HG03521 (cell line): ENCODE measurements at regions not wholly inside any gene's neighbourhood (a gene's known extent, or its start where the extent isn't known, plus 50 kb on each side); places are given as distances from the start of the nearest gene placed in this dataset.
"Not testable (repeated sequence)": the region's sequence is repeated elsewhere in the genome, so short reads cannot be mapped to it uniquely, and the experiment has no call there.

Experiments used
- ATAC-seq: cut with Tn5 transposase; IDR thresholded peaks from one replicate; pipeline ENCODE4 v1.9.1; 2021; ENCODE audit warnings: mild to moderate bottlenecking, moderate library complexity; ENCODE audit not compliant: unreplicated experiment

GRCh38 chr5:125481506-125482465 is 735.3 kb upstream of the ZNF608 start:
- ATAC-seq, result no peak

GRCh38 chr5:125483609-125484008 is 737.2 kb upstream of the ZNF608 start:
- ATAC-seq, result no peak

- no peak for ATAC-seq
Observed at GRCh38 chr5:125484272-125484741, 737.9 kb upstream of the ZNF608 start.

- peak; percentile 57 for ATAC-seq
Observed at GRCh38 chr5:125484742-125485641, 738.6 kb upstream of the ZNF608 start.

GRCh38 chr5:125485771-125486170 is 739.3 kb upstream of the ZNF608 start:
- no peak for ATAC-seq

GRCh38 chr5:125486634-125487033 is 740.2 kb upstream of the ZNF608 start:
- no peak for ATAC-seq

GRCh38 chr5:125487231-125487630 is 740.8 kb upstream of the ZNF608 start:
- no peak for ATAC-seq

- not testable (repeated sequence) for ATAC-seq
Observed at GRCh38 chr5:125487652-125488051, 741.2 kb upstream of the ZNF608 start.

GRCh38 chr5:125489146-125489545 is 742.7 kb upstream of the ZNF608 start:
- ATAC-seq, result no peak

- no peak for ATAC-seq
Observed at GRCh38 chr5:125491986-125492492, 745.6 kb upstream of the ZNF608 start.

- no peak for ATAC-seq
Observed at GRCh38 chr5:125492977-125493376, 746.5 kb upstream of the ZNF608 start.

- ATAC-seq, result no peak
Observed at GRCh38 chr5:125496393-125496792, 750.0 kb upstream of the ZNF608 start.

GRCh38 chr5:125497651-125498050 is 751.2 kb upstream of the ZNF608 start:
- ATAC-seq, result no peak

GRCh38 chr5:125499636-125500332 is 753.3 kb upstream of the ZNF608 start:
- no peak for ATAC-seq

GRCh38 chr5:125501396-125501795 is 755.0 kb upstream of the ZNF608 start:
- no peak for ATAC-seq

- ATAC-seq, result no peak
Observed at GRCh38 chr5:125503946-125504345, 757.5 kb upstream of the ZNF608 start.

GRCh38 chr5:125505115-125505514 is 758.7 kb upstream of the ZNF608 start:
- no peak for ATAC-seq

- no peak for ATAC-seq
Observed at GRCh38 chr5:125506124-125506523, 759.7 kb upstream of the ZNF608 start.

- ATAC-seq, result no peak
Observed at GRCh38 chr5:125508225-125508624, 761.8 kb upstream of the ZNF608 start.

- no peak for ATAC-seq
Observed at GRCh38 chr5:125510651-125511050, 764.2 kb upstream of the ZNF608 start.
